Panc1 (cell line): ENCODE measurements at regions not wholly inside any gene's neighbourhood (a gene's known extent, or its start where the extent isn't known, plus 50 kb on each side); places are given as distances from the start of the nearest gene placed in this dataset.

Source experiments
- ATAC-seq: fragments of 200-7000 bp; cut with Tn5 transposase; 2 replicates; pipeline ENCODE4 v1.9.1; 2020; ENCODE audit warnings: mild to moderate bottlenecking, moderate library complexity
- BruUV-seq: library from RNA; stranded (reverse); fragments of 400-500 nt; replicated peaks from 2 replicates; lab custom pipeline; 2021; lab: Mats Ljungman, UMichigan
- CTCF ChIA-PET: fragments of 300-600 bp; sonication (Branson Sonifier 250); formaldehyde crosslinking; loops from one replicate; lab custom pipeline; 2022; ENCODE audit warnings: antibody characterized with exemption; lab: Charles Lee
- POLR2A ChIA-PET: fragments of 300-600 bp; sonication (Branson Sonifier 250); formaldehyde crosslinking; loops from one replicate; lab custom pipeline; 2022; ENCODE audit warnings: antibody characterized with exemption; lab: Charles Lee
- DNase-seq: peaks from one replicate; pipeline ENCODE4 v3.0.0-alpha.2; 2010; ENCODE audit warnings: low read depth, low spot score
- H3K27ac ChIP-seq: 2 replicates; pipeline ENCODE4 v1.5.1; 2011; ENCODE audit warnings: mild to moderate bottlenecking, low read length, inconsistent platforms
- H3K27me3 ChIP-seq: fragments of 200-500 bp; sonication (Bioruptor generic); 2 replicates; pipeline ENCODE4 v1.6.0; 2014; ENCODE audit warnings: low read length, inconsistent platforms; ENCODE audit not compliant: control insufficient read depth, insufficient read depth
- H3K36me3 ChIP-seq: fragments of 200-500 bp; sonication (Bioruptor generic); 2 replicates; pipeline ENCODE4 v1.5.1; 2014; ENCODE audit warnings: inconsistent platforms, mild to moderate bottlenecking, low read length, moderate library complexity; ENCODE audit not compliant: control insufficient read depth, insufficient read depth
- H3K4me1 ChIP-seq: 2 replicates; pipeline ENCODE4 v1.5.1; 2011; ENCODE audit warnings: inconsistent platforms, mild to moderate bottlenecking, low read length, moderate library complexity; ENCODE audit not compliant: control insufficient read depth, insufficient read depth
- H3K4me3 ChIP-seq, 2 experiments: 2 replicates each; pipeline ENCODE4 v1.5.1; 2011 to 2012; ENCODE audit warnings: low read depth in 2 of 2, low read length in 2 of 2, mild to moderate bottlenecking in 2 of 2, inconsistent platforms in 1 of 2, moderate library complexity in 1 of 2
- H3K9me3 ChIP-seq: fragments of 200-500 bp; sonication (Bioruptor generic); 2 replicates; pipeline ENCODE4 v1.5.1; 2014; ENCODE audit warnings: low read depth, mild to moderate bottlenecking, inconsistent platforms, low read length, moderate library complexity; ENCODE audit not compliant: control insufficient read depth, insufficient read depth
- CTCF ChIP-seq: fragments of 450-650 bp; IDR thresholded peaks from 2 replicates; pipeline ENCODE4 v1.5.1; 2017; ENCODE audit warnings: mild to moderate bottlenecking
- POLR2AphosphoS5 ChIP-seq: IDR thresholded peaks from 2 replicates; pipeline ENCODE4 v1.6.1; 2012; ENCODE audit warnings: mild to moderate bottlenecking, low read depth, low read length, moderate library complexity
- REST ChIP-seq, 2 experiments: IDR thresholded peaks; 2 replicates each; pipeline ENCODE4 v1.6.1; 2011 to 2012; ENCODE audit warnings: low read depth in 2 of 2, control low read depth in 1 of 2, low read length in 1 of 2, mild to moderate bottlenecking in 1 of 2, moderate library complexity in 1 of 2; ENCODE audit not compliant: insufficient read depth in 1 of 2
- SIN3A ChIP-seq: IDR thresholded peaks from 2 replicates; pipeline ENCODE4 v1.6.1; 2012; ENCODE audit warnings: low read depth, mild to moderate bottlenecking, low read length, moderate library complexity, borderline replicate concordance; ENCODE audit not compliant: insufficient read depth
- TCF7L2 ChIP-seq: IDR thresholded peaks from 2 replicates; pipeline ENCODE4 v1.6.1; 2011; ENCODE audit warnings: mild to moderate bottlenecking, low read depth, low read length, inconsistent platforms
- in situ Hi-C: cut with HindIII; loops from 2 replicates; pipeline ENCODE4 v1.10.0; 2016; ENCODE audit warnings: low sequenced_read_pairs, low pct_unique_long_range_greater_than_20kb
- intact Hi-C: fragments of 100-400 bp; cut with micrococcal nuclease; formaldehyde crosslinking; loops from one replicate; pipeline ENCODE4 v1.10.0; 2022; ENCODE audit not compliant: unreplicated experiment

- DNase-seq (no peak), ATAC-seq (no peak)
- Histone ChIP-seq H3K27ac (no peak overlapping the region), H3K4me3 (no peak overlapping the region), H3K4me1 (no peaks in the 10 kb centered on the region), H3K36me3 (no peaks in the 10 kb centered on the region), H3K9me3 (no peaks in the 10 kb centered on the region), H3K27me3 (no peaks in the 10 kb centered on the region)
- in situ Hi-C loops = no loop called here
- CTCF ChIA-PET = no interaction called here
- intact Hi-C loops = no loop called here
- BruUV-seq = no TSS peak
- TF ChIP-seq CTCF (no peak), TCF7L2 (no peak), POLR2AphosphoS5 (no peak), SIN3A (no peak), REST (IDR thresholded peaks at IDR 0.05; ENCODE audit: insufficient read depth in 1 of 2, low read depth in 2 of 2, low read length in 1 of 2) (no peak)
- POLR2A ChIA-PET = no interaction called here
Measured at GRCh38 chr6:140283197-140283596, 908.7 kb upstream of the CITED2 start.

GRCh38 chr6:140281767-140282166, 907.3 kb upstream of the CITED2 start:
- TF ChIP-seq REST (IDR thresholded peaks at IDR 0.05; ENCODE audit: insufficient read depth in 1 of 2, low read depth in 2 of 2, low read length in 1 of 2) (no peak), POLR2AphosphoS5 (no peak), CTCF (no peak), TCF7L2 (no peak), SIN3A (no peak)
- Histone ChIP-seq H3K9me3 (no peaks in the 10 kb centered on the region), H3K4me3 (no peak overlapping the region), H3K4me1 (no peaks in the 10 kb centered on the region), H3K27me3 (no peaks in the 10 kb centered on the region), H3K27ac (no peak overlapping the region; the same call in 1 of the 2 replicates), H3K36me3 (no peaks in the 10 kb centered on the region)
- BruUV-seq = no TSS peak
- in situ Hi-C loops = no loop called here
- intact Hi-C loops = no loop called here
- POLR2A ChIA-PET = no interaction called here
- CTCF ChIA-PET = no interaction called here
- DNase-seq (no peak), ATAC-seq (no peak)
